ENCODE measurements at regions not wholly inside any gene's neighbourhood (a gene's known extent, or its start where the extent isn't known, plus 50 kb on each side); places are given as distances from the start of the nearest gene placed in this dataset.

- Histone ChIP-seq H3F3A (ENCODE audit: insufficient read depth, low read length) (no peaks in the 10 kb centered on the region), H3K36me3 (ENCODE audit: insufficient read depth, low read length) (no peaks in the 10 kb centered on the region), H3K4me2 (ENCODE audit: low read length) (no peak overlapping the region), H3K9me2 (ENCODE audit: low read depth, low read length) (no peaks in the 10 kb centered on the region), H3K9ac (ENCODE audit: low read length) (no peak overlapping the region), H3K27me3 (ENCODE audit: insufficient read depth, low read length) (no peaks in the 10 kb centered on the region), H3K9me3 (ENCODE audit: low read length) (no peaks in the 10 kb centered on the region), H3K27ac (ENCODE audit: low read depth, low read length, poor library complexity, severe bottlenecking) (no peak overlapping the region), H3K4me1 (ENCODE audit: insufficient read depth, low read length, severe bottlenecking) (no peaks in the 10 kb centered on the region), H4K20me1 (ENCODE audit: insufficient read depth, low read length) (no peaks in the 10 kb centered on the region), H2AFZ (ENCODE audit: low read length) (no peak overlapping the region), H3K4me3 (ENCODE audit: low read depth, low read length, poor library complexity, severe bottlenecking) (no peak overlapping the region), H3K79me2 (ENCODE audit: insufficient read depth, low read length) (no peaks in the 10 kb centered on the region)
- no peak for TF ChIP-seq EZH2 (IDR thresholded peaks at IDR 0.05; ENCODE audit: borderline replicate concordance, low read length)
- no peak for TF ChIP-seq CTCF (IDR thresholded peaks at IDR 0.05; ENCODE audit: low read length)
Observed at GRCh38 chr1:118820864-118821263, 167.3 kb downstream of the TBX15 start.

DNA sequence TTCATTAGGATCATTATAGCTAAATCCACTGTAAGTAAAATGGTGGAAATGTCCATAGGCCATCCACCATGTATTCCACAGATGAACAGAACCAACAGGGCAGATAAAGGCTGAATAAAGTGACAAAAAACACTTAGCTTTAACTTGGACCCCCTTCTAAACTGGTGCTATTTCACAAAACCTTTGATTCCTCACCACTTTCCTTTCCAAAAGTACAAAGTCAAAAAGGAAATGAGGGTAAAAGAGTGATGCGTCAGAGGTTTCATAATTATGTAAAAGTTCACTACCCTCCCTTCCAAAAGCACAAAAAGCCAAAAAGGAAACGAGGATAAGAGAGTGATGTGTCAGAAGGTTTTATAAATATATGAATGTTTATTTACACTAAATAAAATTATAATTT is 172.2 kb downstream of the TBX15 start:
- H3K9me3 ChIP-seq (ENCODE audit: low read length) = no peaks in the 10 kb centered on the region
- no peak overlapping the region for H2AFZ ChIP-seq (ENCODE audit: low read length)
- H3K4me3 ChIP-seq (ENCODE audit: low read depth, low read length, poor library complexity, severe bottlenecking) = no peak overlapping the region
- H3K9me2 ChIP-seq (ENCODE audit: low read depth, low read length) = no peaks in the 10 kb centered on the region
- TF ChIP-seq CTCF (IDR thresholded peaks at IDR 0.05; ENCODE audit: low read length) (no peak), EZH2 (IDR thresholded peaks at IDR 0.05; ENCODE audit: borderline replicate concordance, low read length) (no peak)
- no peak overlapping the region for H3K27ac ChIP-seq (ENCODE audit: low read depth, low read length, poor library complexity, severe bottlenecking)
- H3K27me3 ChIP-seq (ENCODE audit: insufficient read depth, low read length) = no peaks in the 10 kb centered on the region
- H3K36me3 ChIP-seq (ENCODE audit: insufficient read depth, low read length) = no peaks in the 10 kb centered on the region
- no peaks in the 10 kb centered on the region for H3K79me2 ChIP-seq (ENCODE audit: insufficient read depth, low read length)
- no peaks in the 10 kb centered on the region for H3K4me1 ChIP-seq (ENCODE audit: insufficient read depth, low read length, severe bottlenecking)
- no peak overlapping the region for H3K4me2 ChIP-seq (ENCODE audit: low read length)
- H4K20me1 ChIP-seq (ENCODE audit: insufficient read depth, low read length) = no peaks in the 10 kb centered on the region
- H3K9ac ChIP-seq (ENCODE audit: low read length) = no peak overlapping the region
- no peaks in the 10 kb centered on the region for H3F3A ChIP-seq (ENCODE audit: insufficient read depth, low read length)

- Histone ChIP-seq H3K9me3 (ENCODE audit: low read length) (no peaks in the 10 kb centered on the region), H3K36me3 (ENCODE audit: insufficient read depth, low read length) (no peaks in the 10 kb centered on the region), H3K4me3 (ENCODE audit: low read depth, low read length, poor library complexity, severe bottlenecking) (no peak overlapping the region), H3F3A (ENCODE audit: insufficient read depth, low read length) (no peaks in the 10 kb centered on the region), H2AFZ (ENCODE audit: low read length) (no peak overlapping the region), H3K9me2 (ENCODE audit: low read depth, low read length) (no peaks in the 10 kb centered on the region), H3K79me2 (ENCODE audit: insufficient read depth, low read length) (no peaks in the 10 kb centered on the region), H3K4me1 (ENCODE audit: insufficient read depth, low read length, severe bottlenecking) (no peaks in the 10 kb centered on the region), H3K9ac (ENCODE audit: low read length) (no peak overlapping the region), H4K20me1 (ENCODE audit: insufficient read depth, low read length) (no peaks in the 10 kb centered on the region), H3K27ac (ENCODE audit: low read depth, low read length, poor library complexity, severe bottlenecking) (no peak overlapping the region), H3K27me3 (ENCODE audit: insufficient read depth, low read length) (no peaks in the 10 kb centered on the region), H3K4me2 (ENCODE audit: low read length) (no peak overlapping the region)
- TF ChIP-seq CTCF (IDR thresholded peaks at IDR 0.05; ENCODE audit: low read length) (no peak), EZH2 (IDR thresholded peaks at IDR 0.05; ENCODE audit: borderline replicate concordance, low read length) (no peak)
Observed at GRCh38 chr1:118812555-118812954, 175.6 kb downstream of the TBX15 start.
